NCI-H1092 treated with DMSO at 0.1 percent for 48 hours (cell line): ENCODE measurements at regions not wholly inside any gene's neighbourhood (a gene's known extent, or its start where the extent isn't known, plus 50 kb on each side); places are given as distances from the start of the nearest gene placed in this dataset.
"Not testable (repeated sequence)": the region's sequence is repeated elsewhere in the genome, so short reads cannot be mapped to it uniquely, and the experiment has no call there.

Experiments used
- DNase-seq: peaks from one replicate; lab custom pipeline; 2025; lab: John Stamatoyannopoulos, UW

DNA sequence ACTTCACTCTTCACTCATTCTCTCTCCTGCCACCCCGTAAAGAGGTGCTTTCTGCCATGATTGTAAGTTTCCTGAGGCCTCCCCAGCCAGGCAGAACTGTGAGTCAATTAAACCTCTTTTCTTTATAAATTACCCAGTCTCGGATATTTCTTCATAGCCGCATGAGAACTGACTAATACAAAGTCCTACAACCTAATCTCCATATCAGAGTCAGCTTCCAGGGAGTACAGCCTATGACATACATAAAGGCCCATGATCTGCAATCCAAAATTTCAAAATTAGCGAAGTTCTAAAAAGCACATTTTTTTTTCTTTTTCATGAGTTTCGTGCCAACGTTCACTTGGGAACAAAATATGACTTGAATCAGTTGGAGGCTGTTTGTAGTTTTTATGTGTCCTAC lies 256.9 kb upstream of the DUSP10 start:
- DNase-seq: no peak

DNA sequence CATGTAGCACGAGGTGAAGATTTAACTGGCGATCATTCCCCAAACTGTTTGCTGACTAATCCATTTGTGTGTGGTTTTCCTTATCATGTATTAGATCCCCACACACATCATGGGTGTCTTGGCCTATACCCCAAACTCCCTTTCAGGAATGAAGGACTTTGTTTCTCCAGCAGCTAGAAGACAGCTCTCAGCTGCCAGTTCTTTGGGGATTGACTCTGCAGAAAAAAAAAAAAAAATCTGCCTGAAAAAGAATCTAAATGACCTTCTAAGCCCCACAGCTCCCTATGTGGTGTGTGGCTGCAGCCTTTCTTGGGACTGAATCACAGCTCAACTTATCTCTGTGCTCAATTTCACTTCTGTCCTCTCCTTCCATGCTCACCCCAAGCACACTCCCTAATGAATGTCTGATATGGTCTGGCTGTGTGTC lies 256.3 kb upstream of the DUSP10 start:
- no peak for DNase-seq

DNA sequence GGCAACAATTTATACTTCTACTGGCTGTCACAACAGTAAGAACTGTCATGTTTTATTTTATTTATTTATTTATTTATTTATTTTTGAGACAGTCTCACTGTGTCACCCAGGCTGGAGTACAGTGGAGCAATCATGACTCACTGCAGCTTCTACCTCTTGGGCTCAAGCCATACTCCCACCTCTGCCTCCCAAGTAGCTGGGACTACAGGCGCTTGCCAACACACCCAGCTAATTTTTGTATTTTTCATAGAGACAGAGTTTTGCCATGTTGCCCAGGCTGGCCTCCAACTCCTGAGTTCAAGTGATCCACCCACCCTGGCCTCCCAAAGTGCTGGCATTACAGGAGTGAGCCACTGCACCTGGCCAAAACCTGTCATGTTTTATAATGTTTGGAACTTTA lies 255.1 kb upstream of the DUSP10 start:
- not testable (repeated sequence) for DNase-seq

DNA sequence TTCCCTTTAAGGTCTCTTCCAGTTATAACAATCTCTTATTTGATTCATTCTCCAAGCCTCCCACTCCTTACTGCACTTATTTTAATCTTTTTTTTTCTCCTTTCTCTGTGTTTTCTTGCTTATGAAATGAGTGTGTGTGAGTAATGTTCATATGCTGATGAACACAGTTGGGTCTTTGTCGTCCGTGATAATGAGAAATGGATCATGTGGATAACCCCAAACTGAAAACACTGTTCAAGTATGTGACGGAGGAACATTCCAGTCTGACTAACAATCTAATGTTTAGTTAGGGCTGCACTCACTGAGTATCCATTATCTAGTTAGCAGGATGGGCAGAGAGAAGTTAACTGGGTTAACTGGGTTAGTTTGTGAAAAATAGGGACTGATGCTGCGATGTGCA lies 253.1 kb upstream of the DUSP10 start:
- DNase-seq: no peak

DNA sequence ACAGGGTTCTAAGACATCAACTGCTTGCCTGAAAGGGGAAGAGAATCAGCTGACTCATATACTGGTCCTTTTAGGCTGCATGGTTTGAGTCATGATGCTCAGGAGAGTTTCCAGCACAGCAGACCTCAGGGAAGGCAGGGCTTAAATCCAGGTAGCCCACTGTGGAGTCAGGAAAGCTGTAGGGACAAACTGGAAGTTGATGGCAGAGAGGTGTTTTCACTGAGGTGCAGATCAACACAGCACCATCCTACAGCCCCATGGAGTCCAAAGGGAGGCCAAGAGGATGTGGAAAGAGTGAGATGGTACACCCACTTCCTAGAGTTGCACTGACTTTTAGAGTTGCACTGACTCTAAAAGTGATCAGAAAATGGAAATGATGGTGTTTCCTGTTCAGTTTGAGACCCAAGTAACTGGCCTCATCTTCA lies 252.4 kb upstream of the DUSP10 start:
- DNase-seq: no peak

DNA sequence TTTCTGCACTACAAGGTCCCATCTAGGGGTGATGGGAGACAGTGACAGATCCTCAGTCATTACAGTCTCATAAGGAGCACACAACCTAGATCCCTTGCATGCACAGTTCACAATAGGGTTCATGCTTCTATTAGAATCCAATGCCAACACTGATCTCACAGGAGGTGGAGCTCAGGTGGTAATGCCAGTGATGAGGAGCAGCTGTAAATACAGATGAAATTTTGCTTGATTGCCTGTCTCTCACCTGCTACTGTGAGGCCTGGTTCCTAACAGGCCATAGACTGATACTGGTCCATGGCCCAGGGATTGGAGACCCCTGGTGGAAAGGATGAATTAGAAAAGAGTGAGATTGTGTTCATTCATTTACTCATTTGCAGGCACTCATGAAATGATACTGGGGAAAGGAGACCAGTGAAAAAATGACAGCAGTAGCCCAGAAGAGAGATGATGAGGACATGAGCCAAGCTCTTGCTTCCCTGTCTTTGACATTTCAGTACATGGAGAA lies 251.6 kb upstream of the DUSP10 start:
- DNase-seq: no peak

DNA sequence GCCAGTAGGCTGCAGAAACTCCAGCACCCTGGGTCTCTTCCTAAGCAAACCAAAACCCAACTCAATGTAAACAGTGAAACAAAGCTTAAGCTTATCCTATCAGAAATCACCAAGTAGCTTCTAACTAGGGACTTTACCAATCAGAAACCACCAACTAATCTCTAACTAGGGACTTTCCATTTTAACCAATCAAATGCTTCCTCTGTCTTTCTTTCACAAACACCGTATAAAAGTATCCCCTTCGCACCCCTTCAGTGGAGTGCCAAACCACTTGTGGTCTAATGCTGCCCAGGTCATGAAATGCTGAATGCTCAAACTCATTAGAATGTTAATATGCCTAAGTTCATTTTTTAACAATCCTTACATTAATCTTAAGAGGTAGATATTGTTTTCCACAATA lies 250.5 kb upstream of the DUSP10 start:
- no peak for DNase-seq

DNA sequence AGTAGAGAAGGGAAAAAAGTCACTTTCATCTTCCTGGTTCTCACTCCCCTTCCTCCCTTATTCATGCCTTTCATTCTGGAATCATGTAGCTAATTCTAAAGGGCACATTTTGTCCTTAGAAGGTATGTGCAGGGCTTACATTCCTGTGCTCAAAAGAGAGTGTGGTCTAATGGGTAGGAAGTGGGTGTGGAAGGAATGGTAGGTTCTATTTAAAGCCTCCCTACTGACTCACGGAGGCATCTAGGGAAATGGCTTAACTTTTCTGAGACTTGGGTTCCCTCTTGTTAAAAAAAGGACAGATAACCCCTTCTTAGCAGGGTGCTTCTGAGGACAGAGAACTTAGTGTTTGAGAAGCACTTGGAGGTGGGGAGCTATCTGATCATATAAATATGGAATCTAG lies 249.3 kb upstream of the DUSP10 start:
- DNase-seq: no peak

DNA sequence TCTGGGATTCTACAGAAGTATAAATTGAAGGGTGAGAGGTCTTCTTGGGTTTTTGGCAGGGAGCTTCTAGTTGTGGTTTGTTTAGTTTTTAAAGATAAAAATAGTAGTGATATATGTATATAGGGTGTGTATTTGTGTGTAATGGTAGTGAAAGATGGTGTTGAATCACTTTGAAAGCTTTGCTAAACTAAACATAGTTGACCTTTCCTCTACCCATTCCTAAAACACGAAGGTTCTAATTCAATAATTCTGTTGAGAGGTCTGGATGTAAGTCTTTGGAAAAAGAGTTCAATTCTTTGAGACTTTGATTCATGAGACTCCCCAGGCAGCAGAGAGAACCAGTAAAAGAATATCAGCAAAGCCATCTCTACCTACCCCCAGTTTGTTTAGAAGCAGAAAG lies 247.9 kb upstream of the DUSP10 start:
- no peak for DNase-seq

DNA sequence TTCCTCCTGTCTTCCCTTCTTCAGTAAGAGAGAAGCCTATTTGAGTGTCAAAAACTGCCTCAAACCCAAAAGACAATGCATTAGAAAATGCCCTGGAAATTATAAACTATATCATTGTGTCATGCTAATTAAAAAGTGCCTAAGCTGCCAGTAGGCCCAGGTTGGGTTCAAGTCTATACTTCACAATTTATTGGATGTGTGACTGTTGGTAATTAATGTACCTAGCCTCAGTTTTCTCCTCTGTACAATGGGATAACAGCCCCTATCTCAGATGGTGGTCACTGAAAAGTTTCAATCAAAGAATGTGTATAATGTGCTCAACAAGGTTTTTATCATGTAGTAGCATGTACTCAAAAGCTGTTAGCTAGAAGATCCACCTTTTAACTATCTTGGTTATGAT lies 246.9 kb upstream of the DUSP10 start:
- no peak for DNase-seq

DNA sequence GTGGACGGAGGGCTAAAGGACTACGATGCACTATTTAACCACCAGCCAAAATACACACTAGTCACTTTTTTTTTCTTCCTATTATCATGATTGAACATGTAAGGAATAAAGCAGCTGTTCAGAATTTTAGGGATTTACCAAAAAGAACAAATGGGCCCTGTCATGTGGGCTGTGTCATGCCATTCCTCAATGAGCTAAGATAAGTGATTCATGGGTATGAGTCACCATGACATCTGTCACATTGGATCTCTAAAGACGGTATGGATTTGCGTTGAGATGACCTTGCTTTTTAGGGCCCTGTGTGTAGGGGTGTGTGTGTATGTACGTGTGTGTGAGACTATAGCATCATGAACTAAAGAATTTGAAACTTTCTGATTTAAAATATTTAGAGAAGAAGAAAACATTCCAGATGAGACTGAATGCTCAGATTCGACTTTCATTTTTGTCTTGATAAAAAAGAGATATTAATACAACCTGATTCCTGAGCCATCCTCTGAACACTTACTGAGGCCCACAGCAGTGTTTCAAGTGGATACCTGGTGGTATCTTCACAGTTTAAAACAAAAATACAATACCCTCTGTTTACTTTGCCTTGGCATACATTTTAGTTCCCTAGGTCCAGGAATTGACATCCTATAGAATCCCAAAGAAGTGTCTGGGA lies 246.1 kb upstream of the DUSP10 start:
- no peak for DNase-seq

DNA sequence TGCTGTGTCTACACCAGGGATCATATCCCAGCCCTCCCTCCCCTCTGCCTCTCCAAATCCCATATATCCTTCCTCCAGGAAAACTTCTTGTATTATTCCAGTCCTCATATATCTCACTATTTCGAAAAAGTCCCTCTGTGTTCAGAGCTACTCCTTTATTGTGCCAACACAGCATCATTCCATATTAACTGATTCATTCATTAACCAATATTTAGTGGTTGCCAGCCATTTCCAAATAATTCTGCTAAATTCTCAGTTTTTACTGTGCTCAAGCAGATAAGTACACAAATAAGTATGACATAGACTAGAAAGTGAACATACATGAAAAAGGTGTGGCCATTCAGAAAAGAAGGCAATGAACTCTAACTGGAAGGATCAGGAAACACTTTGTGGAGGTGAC lies 241.6 kb upstream of the DUSP10 start:
- no peak for DNase-seq

DNA sequence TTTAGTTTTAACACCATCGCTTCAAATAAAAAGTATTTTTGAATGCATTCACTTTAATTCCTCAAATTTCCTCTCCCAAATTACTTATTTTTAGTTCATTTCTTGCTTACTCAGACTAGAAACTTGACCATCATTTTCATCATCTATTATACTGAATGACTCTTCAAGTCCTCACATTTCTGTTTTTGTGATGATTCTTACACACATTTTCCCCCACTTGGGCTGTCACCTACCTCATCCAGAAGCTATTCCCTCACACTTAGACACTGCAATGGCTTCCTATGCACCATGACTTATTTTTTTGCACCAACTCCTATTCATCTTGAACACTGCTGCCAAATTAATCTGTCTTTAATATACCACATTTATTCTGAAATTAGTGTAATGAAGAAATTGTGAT lies 239.6 kb upstream of the DUSP10 start:
- no peak for DNase-seq

DNA sequence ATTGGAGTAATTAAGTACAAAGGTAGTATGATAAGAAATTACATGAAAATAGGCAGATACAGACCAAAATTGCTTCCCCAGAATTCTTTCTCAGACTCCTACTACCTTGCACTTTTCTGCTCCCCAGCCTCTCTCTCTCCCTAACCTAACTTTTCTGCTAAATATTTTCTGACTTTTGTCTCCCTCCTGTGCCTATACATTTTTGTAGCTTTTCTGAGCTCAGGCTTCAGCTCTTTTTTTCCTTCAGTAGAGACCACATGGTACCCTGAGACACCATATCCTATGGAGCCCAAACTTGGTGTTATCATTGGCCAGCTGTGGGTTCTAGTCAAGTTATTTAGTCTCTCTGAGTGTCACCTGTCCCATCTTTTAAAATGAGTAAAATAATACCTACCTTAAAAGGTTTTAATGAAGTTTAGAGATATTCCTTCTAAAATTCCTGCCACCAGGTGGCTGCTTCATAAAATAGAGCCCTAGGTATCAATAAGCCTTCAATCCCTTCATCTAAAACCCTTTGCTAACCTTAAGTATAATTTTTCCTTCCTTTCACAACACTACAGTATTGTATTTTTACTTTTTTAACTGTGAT lies 237.6 kb upstream of the DUSP10 start:
- DNase-seq: no peak

DNA sequence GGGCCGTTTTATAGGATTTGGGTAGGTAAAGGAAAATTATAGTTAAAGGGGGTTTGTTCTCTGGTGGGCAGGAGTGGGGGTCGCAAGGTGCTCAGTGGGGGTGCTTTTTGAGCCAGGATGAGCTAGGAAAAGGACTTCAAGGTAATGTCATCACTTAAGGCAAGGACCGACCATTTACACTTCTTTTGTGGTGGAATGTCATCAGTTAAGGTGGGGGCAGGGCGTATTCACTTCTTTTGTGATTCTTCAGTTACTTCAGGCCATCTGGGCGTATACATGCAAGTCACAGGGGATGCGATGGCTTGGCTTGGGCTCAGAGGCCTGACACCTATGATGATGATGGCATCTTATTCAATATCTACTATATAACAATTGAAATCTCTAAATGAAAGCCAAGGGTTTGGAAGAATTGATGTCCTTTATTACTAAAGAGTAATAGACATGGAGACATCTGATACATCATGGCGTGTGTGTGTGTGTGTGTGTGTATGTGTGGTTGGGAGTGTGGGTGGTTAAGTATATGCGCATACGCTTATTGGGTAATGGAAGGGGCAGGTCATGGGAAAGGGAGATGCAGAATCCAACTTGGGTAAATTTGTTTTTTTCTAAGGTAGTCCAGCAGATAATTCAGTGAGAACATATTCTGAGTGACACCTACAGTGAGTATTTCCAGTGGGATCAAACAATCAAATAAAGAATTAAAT lies 236.9 kb upstream of the DUSP10 start:
- DNase-seq: not testable (repeated sequence)

DNA sequence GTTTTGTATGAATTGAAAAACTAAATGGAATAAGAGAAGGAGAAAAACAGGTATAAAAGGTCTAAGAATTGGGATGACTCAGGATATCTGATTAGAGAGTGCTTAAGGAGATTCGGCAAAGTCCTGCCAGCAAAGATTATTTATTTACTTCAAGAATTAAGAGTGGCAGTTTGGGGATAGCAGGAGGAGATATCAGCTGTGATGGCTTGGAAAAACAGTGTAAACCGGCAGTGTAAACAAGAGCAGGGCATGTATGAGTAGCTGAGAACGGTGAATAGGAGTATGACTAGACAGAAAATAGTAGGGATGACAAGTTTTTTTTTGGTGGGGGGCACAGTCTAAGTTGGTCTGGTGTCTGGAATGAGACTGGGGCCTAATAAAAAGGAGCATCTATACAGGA lies 231.9 kb upstream of the DUSP10 start:
- not testable (repeated sequence) for DNase-seq

DNA sequence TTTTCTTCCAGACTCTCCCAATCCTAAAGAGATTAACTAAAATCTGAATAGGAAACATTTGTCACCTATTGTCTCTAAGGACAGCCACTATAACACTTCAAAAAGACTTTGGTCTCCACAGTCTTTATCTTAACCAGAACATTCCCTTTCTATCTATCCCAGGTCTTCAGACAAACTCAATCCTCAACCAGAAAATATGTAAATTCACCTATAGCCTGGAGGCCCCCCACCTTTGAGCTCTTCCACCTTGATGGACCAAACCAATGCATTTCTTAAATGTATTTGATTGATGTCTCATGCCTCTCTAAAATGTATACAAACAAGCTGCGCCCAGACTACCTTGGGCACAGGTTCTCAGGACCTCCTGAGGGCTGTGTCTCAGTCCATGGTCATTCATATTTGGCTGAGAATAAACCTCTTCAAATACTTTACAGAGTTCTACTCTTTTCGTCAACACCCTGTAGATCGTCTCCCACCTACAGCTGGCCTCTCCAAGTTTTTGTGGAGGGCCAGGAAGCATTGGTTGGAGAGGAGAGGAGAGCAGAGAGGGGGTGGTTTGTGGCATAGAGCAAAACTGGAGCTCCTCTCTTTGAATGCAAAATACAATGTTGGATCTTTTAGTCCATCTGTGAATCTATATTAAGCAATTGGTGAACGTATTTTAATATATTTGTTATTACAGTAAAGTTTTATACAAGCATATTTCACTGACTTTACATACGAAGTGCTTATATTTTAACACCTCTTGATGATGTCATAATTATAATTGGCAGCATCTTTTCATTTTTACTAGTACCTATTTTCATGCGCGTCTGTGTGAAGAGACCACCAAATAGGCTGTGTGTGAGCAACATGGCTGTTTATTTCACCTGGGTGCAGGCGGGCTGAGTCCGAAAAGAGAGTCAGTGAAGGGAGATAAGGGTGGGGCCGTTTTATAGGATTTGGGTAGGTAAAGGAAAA lies 230.7 kb upstream of the DUSP10 start:
- DNase-seq: no peak

DNA sequence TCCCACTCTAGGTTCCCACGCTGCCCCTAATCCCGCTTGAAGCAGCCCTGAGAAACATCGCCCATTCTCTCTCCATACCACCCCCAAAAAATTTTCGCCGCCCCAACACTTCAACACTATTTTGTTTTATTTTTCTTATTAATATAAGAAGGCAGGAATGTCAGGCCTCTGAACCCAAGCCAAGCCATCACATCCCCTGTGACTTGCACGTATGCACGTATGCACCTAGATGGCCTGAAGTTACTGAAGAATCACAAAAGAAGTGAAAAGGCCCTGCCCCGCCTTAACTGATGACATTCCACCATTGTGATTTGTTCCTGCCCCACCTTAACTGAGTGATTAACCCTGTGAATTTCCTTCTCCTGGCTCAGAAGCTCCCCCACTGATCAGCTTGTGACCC lies 229.1 kb upstream of the DUSP10 start:
- not testable (repeated sequence) for DNase-seq

DNA sequence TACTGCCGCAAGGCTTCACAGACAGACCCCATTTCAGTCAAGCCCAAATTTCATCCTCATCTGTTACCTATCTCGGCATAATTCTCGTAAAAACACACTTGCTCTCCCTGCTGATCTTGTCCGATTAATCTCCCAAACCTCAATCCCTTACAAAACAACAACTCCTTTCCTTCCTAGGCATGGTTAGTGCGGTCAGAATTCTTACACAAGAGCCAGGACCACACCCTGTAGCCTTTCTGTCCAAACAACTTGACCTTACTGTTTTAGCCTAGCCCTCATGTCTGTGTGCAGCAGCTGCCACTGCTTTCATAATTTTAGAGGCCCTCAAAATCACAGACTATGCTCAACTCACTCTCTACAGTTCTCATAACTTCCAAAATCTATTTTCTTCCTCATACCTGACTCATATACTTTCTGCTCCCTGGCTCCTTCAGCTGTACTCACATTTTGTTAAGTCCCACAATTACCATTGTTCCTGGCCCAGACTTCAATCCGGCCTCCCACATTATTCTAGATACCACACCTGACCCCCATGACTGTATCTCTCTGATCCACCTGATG lies 227.5 kb upstream of the DUSP10 start:
- not testable (repeated sequence) for DNase-seq

DNA sequence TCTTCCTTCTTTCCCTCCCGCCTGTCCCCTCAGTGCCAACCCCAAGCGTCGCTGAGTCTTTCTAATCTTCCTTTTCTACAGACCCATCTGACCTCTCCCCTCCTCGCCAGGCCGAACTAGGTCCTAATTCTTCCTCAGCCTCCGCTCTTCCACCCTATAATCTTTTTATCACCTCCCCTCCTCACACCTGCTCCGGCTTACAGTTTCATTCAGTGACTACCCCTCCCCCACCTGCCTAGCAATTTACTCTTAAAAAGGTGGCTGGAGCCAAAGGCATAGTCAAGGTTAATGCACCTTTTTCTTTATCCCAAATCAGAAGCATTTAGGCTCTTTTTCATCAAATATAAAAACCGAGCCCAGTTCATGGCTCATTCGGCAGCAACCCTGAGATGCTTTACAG lies 225.6 kb upstream of the DUSP10 start:
- not testable (repeated sequence) for DNase-seq

DNA sequence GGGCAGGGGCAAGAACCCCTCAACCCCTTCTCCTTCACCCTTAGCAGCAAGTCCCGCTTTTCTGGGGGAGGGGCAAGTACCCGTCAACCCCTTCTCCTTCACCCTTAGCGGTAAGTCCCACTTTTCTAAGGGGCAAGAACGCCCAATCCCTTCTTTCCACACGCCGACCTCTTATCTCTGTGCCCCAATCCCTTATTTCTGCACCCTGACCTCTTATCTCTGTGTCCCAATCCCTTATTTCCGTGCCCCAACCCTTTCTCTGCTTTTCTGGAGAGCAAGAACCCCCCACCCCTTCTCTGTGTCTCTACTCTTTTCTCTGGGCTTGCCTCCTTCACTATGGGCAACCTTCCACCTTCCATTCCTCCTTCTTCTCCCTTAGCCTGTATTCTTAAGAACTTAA lies 225.0 kb upstream of the DUSP10 start:
- DNase-seq: not testable (repeated sequence)

DNA sequence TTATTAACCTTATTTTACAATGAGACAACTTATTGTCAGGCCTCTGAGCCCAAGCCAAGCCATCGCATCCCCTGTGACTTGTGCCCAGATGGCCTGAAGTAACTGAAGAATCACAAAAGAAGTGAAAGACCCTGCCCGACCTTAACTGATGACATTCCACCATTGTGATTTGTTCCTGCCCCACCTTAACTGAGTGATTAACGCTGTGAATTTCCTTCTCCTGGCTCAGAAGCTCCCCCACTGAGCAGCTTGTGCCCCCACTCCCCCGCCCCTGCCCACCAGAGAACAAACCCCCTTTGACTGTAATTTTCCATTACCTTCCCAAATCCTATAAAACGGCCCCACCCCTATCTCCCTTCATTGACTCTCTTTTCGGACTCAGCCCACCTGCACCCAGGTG lies 224.0 kb upstream of the DUSP10 start:
- DNase-seq: not testable (repeated sequence)
